ENCODE measurements at regions not wholly inside any gene's neighbourhood (a gene's known extent, or its start where the extent isn't known, plus 50 kb on each side); places are given as distances from the start of the nearest gene placed in this dataset.

DNA sequence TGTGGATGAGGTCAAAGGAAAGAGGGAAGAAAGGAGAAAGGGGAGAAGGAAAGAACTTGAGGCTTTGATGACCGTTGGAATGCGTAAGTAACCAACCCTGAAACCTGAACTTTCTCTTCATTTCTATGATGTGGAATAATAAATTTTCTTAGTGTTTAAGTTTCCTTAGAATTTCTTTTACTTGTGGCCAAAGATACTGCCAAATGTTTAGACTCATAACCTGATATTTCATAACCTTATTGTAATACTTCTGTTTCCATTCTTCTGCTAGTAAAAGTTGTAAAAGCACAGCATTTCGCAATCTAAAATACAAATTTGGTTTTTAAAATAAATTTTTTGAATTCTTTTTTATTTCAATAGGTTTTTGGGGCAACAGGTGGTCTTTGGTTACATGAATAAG is 258.5 kb upstream of the GIMD1 start:
- TF ChIP-seq, protein P1, sequence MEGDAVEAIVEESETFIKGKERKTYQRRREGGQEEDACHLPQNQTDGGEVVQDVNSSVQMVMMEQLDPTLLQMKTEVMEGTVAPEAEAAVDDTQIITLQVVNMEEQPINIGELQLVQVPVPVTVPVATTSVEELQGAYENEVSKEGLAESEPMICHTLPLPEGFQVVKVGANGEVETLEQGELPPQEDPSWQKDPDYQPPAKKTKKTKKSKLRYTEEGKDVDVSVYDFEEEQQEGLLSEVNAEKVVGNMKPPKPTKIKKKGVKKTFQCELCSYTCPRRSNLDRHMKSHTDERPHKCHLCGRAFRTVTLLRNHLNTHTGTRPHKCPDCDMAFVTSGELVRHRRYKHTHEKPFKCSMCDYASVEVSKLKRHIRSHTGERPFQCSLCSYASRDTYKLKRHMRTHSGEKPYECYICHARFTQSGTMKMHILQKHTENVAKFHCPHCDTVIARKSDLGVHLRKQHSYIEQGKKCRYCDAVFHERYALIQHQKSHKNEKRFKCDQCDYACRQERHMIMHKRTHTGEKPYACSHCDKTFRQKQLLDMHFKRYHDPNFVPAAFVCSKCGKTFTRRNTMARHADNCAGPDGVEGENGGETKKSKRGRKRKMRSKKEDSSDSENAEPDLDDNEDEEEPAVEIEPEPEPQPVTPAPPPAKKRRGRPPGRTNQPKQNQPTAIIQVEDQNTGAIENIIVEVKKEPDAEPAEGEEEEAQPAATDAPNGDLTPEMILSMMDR (IDR thresholded peaks at IDR 0.05; ENCODE audit: low read depth, low read length): no peak
- H3K9me3 ChIP-seq (ENCODE audit: low read depth): no peaks in the 10 kb centered on the region
- no peaks in the 10 kb centered on the region for H3K36me3 ChIP-seq
- no peak overlapping the region for H3K4me3 ChIP-seq
- DNase-seq (ENCODE audit: low read depth in 1 of 2, low spot score in 1 of 2): no peak
- H3K27ac ChIP-seq: no peak overlapping the region
- no peaks in the 10 kb centered on the region for H3K4me1 ChIP-seq (ENCODE audit: low read depth)
- H3K27me3 ChIP-seq: no peaks in the 10 kb centered on the region

GRCh38 chr4:106624671-106625070 is 256.1 kb upstream of the GIMD1 start:
- Histone ChIP-seq H3K4me3 (no peak overlapping the region), H3K36me3 (no peaks in the 10 kb centered on the region), H3K27me3 (no peaks in the 10 kb centered on the region), H3K27ac (no peak overlapping the region), H3K9me3 (ENCODE audit: low read depth) (no peaks in the 10 kb centered on the region), H3K4me1 (ENCODE audit: low read depth) (peaks cover 4% of the 10 kb centered on the region)
- no peak for DNase-seq (ENCODE audit: low read depth in 1 of 2, low spot score in 1 of 2)
- TF ChIP-seq, protein P1 (IDR thresholded peaks at IDR 0.05; ENCODE audit: low read depth, low read length): no peak

- DNase-seq (ENCODE audit: low read depth in 1 of 2, low spot score in 1 of 2): no peak
- H3K9me3 ChIP-seq (ENCODE audit: low read depth): no peaks in the 10 kb centered on the region
- no peak overlapping the region for H3K27ac ChIP-seq
- H3K4me3 ChIP-seq: no peak overlapping the region
- TF ChIP-seq, protein P1 (IDR thresholded peaks at IDR 0.05; ENCODE audit: low read depth, low read length): no peak
- H3K4me1 ChIP-seq (ENCODE audit: low read depth): peaks cover 4% of the 10 kb centered on the region
- no peaks in the 10 kb centered on the region for H3K27me3 ChIP-seq
- H3K36me3 ChIP-seq: no peaks in the 10 kb centered on the region
These were observed 250.4 kb upstream of the GIMD1 start for GRCh38 chr4:106618956-106619355.

GRCh38 chr4:106615961-106616360 is 247.4 kb upstream of the GIMD1 start:
- Histone ChIP-seq H3K36me3 (no peaks in the 10 kb centered on the region), H3K27me3 (no peaks in the 10 kb centered on the region), H3K4me1 (ENCODE audit: low read depth) (no peaks in the 10 kb centered on the region), H3K27ac (no peak overlapping the region), H3K9me3 (ENCODE audit: low read depth) (no peaks in the 10 kb centered on the region), H3K4me3 (no peak overlapping the region)
- TF ChIP-seq, protein P1 (IDR thresholded peaks at IDR 0.05; ENCODE audit: low read depth, low read length): no peak
- no peak for DNase-seq (ENCODE audit: low read depth in 1 of 2, low spot score in 1 of 2)

GRCh38 chr4:106615410-106615945 is 246.9 kb upstream of the GIMD1 start:
- Histone ChIP-seq H3K9me3 (ENCODE audit: low read depth) (no peaks in the 10 kb centered on the region), H3K36me3 (no peaks in the 10 kb centered on the region)

More at GRCh38 chr4:106615410-106615945, 246.9 kb upstream of the GIMD1 start:
- no peak overlapping the region for H3K27ac ChIP-seq
- no peak for DNase-seq (ENCODE audit: low read depth in 1 of 2, low spot score in 1 of 2)
- TF ChIP-seq, protein P1 (IDR thresholded peaks at IDR 0.05; ENCODE audit: low read depth, low read length): no peak
- no peak overlapping the region for H3K4me3 ChIP-seq
- no peaks in the 10 kb centered on the region for H3K4me1 ChIP-seq (ENCODE audit: low read depth)
- no peaks in the 10 kb centered on the region for H3K27me3 ChIP-seq

Data from cardiac muscle cell (in vitro differentiated cells and primary cell).